GM06990 (cell line): ENCODE measurements at regions not wholly inside any gene's neighbourhood (a gene's known extent, or its start where the extent isn't known, plus 50 kb on each side); places are given as distances from the start of the nearest gene placed in this dataset.

Source experiments
- DNase-seq: peaks from one replicate; pipeline ENCODE4 v3.0.0-alpha.2; 2011; ENCODE audit not compliant: insufficient read length; ENCODE audit errors: extremely low read depth
- H3K27me3 ChIP-seq: replicated peaks from 2 replicates; pipeline ENCODE4 v1.6.0; 2011; ENCODE audit warnings: low read length; ENCODE audit not compliant: control insufficient read depth, insufficient read depth
- H3K36me3 ChIP-seq: 2 replicates; pipeline ENCODE4 v1.5.1; 2011; ENCODE audit warnings: low read length; ENCODE audit not compliant: control insufficient read depth, insufficient read depth
- H3K4me3 ChIP-seq: replicated peaks from 2 replicates; pipeline ENCODE4 v1.5.1; 2011; ENCODE audit warnings: low read depth, mild to moderate bottlenecking, control low read depth, low read length
- CTCF ChIP-seq: IDR thresholded peaks from 2 replicates; pipeline ENCODE4 v1.5.1; 2011; ENCODE audit warnings: low read length, control low read depth, mild to moderate bottlenecking, inconsistent platforms; ENCODE audit not compliant: insufficient read depth, poor library complexity, severe bottlenecking

GRCh38 chr15:96043591-96044171 lies 286.8 kb upstream of the NR2F2 start:
- Histone ChIP-seq H3K4me3 (no peak overlapping the region), H3K36me3 (no peaks in the 10 kb centered on the region), H3K27me3 (no peaks in the 10 kb centered on the region)
- no peak for TF ChIP-seq CTCF
- no peak for DNase-seq

GRCh38 chr15:96046620-96047240 lies 283.8 kb upstream of the NR2F2 start:
- DNase-seq, result no peak
- Histone ChIP-seq H3K36me3 (no peaks in the 10 kb centered on the region), H3K4me3 (no peak overlapping the region), H3K27me3 (no peaks in the 10 kb centered on the region)
- TF ChIP-seq CTCF, result no peak

GRCh38 chr15:96047255-96047931 lies 283.1 kb upstream of the NR2F2 start:
- Histone ChIP-seq H3K36me3 (no peaks in the 10 kb centered on the region), H3K27me3 (no peaks in the 10 kb centered on the region), H3K4me3 (no peak overlapping the region)
- no peak for TF ChIP-seq CTCF
- DNase-seq, result no peak

GRCh38 chr15:96049323-96049722 lies 281.2 kb upstream of the NR2F2 start:
- TF ChIP-seq CTCF, result no peak
- Histone ChIP-seq H3K36me3 (no peaks in the 10 kb centered on the region), H3K27me3 (no peaks in the 10 kb centered on the region)

GRCh38 chr15:96049766-96050165 lies 280.7 kb upstream of the NR2F2 start:
- H3K36me3 ChIP-seq, result no peaks in the 10 kb centered on the region
- TF ChIP-seq CTCF, result no peak
- no peak for DNase-seq
- no peak overlapping the region for H3K4me3 ChIP-seq
- no peaks in the 10 kb centered on the region for H3K27me3 ChIP-seq

More at GRCh38 chr15:96049323-96049722, 281.2 kb upstream of the NR2F2 start:
- H3K4me3 ChIP-seq, result no peak overlapping the region
- DNase-seq, result no peak
